DMS153 treated with DMSO at 0.1 percent for 48 hours (cell line): ENCODE measurements at regions not wholly inside any gene's neighbourhood (a gene's known extent, or its start where the extent isn't known, plus 50 kb on each side); places are given as distances from the start of the nearest gene placed in this dataset.
A peak's percentile ranks its signal among the peaks of the same experiment; 100 is the strongest.

Experiments used
- DNase-seq: peaks from one replicate; lab custom pipeline; 2025; ENCODE audit not compliant: unreplicated experiment; lab: John Stamatoyannopoulos, UW

DNA sequence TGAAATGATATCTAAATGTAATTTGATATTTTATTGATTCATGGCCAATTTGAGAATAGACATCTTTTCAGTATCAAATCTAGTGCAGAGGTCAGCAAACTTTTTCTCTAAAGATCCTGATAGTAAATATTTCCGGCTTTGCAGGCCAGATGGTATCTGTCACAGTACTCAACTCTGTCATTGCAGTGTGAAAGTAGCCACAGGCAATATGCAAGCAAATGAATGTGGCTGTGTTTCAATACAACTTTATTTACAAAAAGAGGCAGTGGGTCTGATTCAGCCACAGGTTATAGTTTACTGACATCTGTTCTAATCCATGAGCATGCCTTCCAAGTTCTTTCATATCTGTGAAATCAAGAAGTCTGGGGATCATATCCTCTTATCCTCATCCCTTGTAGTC lies 221.2 kb downstream of the PRDM2 start:
- DNase-seq, result no peak

DNA sequence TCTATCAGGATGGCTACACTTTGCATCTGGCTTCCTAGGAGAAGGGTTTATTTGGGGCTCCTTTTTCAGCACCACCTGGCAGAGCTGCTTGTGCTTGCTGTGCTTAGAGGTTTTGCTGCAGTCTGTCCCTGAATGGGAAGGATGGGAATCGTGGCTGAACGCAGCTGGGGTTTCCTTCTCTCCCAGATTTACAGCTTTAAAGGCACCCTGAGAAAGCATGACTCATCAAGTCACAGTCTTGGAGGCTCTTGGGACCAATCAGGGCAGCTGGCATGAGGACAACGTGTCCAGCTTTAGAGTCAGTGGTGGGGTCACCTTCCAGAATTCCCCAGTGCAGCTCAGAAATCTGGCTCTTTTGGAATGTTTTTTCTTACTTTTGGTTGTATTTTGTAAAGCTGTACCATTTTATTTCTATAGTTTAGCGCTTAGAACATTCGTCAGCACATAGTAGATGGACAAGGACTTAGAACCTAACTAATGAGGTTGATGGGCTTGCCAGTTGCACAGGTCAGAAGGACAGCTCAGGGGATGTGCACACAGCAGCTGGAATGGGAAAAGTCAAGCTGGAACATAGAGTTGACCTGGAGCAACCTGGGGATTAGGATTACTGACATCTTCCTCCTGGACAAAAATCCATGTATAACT lies 222.6 kb downstream of the PRDM2 start:
- DNase-seq, result no peak

DNA sequence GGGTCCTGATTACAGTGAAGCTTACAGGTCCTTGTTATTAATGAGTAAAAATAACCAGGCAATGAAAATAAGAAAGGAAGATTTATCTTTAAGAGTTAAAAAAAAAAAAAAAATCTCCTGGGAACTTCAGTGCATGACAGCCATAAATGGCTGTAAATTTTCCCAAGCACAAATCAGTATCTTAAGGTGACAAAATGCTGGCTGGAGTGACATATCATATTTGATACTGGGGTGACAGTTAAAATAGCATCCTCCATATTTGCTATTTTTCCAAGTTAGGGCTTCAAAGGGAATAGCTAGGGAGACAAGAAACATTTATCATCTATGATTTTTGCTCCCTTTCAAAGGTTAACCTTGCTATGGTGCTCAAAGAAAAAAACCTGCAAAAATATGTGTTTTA lies 226.6 kb downstream of the PRDM2 start:
- no peak for DNase-seq

GRCh38 chr1:13927736-13928135 lies 227.7 kb downstream of the PRDM2 start:
- DNase-seq, result no peak

GRCh38 chr1:13929313-13929712 lies 229.3 kb downstream of the PRDM2 start:
- DNase-seq, result no peak

GRCh38 chr1:13930151-13930550 lies 230.2 kb downstream of the PRDM2 start:
- DNase-seq, result no peak

- no peak for DNase-seq
Observed at GRCh38 chr1:13931226-13931625, 231.2 kb downstream of the PRDM2 start.

DNA sequence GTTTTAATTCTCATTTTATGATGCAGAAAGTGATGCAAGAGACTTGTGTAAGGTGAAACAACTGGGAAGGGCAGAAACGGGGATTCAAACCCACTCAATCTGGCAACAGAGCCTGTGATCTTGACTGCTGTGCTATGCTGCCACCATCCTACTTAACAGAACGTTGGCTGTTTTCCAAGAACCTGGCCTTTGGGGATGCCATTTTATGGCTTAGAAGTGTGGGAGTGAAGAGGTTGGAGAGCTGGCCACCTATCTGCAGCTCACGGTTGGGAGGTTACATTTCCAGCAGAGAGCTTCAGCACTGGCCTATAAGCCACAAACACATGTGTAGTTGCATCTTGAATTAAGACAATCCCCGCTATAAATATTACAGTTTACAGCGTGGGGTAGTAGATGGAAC lies 235.3 kb downstream of the PRDM2 start:
- DNase-seq, result peak; percentile 74

GRCh38 chr1:13941315-13941714 lies 241.3 kb downstream of the PRDM2 start:
- no peak for DNase-seq

- no peak for DNase-seq
Observed at GRCh38 chr1:13943055-13943454, 243.1 kb downstream of the PRDM2 start.

GRCh38 chr1:13945856-13946255 lies 245.9 kb downstream of the PRDM2 start:
- DNase-seq, result no peak

GRCh38 chr1:13947658-13948057 lies 247.7 kb downstream of the PRDM2 start:
- no peak for DNase-seq

DNA sequence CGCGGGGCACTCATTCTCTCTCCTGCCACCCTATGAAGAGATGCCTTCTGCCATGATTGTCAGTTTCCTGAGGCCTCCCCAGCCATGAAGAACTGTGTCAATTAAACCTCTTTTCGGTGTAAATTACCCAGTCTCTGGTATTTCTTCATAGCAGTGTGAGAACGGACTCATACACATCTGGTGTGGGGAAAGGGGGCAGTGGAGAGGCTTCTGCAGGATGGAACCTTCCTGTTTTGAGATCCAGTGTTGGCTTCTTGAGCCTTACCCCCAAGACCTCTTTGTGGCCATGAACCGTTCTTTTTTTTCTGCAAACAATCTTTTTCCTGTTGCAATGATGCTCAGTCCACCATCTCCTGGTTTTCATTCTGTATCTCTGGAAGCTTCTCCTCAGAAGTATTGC lies 248.4 kb downstream of the PRDM2 start:
- no peak for DNase-seq

DNA sequence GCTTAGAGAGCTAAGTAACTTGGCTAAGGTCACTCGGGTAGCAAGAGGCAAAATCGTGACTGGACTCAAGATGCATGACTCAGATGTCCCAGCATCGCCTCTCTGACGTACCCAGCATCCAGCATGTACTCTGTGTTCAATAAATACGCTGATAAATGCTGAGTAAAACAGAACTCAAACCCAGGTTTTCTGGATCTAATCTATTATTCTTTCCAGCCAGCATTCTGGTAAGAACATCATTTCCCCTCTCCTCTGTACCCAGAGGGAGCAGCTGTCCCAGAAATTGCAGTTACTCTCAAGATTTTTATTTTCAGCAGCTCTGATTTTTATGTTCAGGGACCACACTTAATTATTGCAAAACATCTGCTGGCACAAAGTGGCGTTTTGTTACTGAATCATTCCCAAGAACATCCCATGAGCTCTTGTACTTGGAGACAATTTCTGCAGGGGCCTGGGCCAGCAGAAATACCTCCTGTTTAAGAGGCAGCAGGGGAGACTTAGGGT lies 249.0 kb downstream of the PRDM2 start:
- no peak for DNase-seq

- DNase-seq, result no peak
Observed at GRCh38 chr1:13949546-13949945, 249.6 kb downstream of the PRDM2 start.

DNA sequence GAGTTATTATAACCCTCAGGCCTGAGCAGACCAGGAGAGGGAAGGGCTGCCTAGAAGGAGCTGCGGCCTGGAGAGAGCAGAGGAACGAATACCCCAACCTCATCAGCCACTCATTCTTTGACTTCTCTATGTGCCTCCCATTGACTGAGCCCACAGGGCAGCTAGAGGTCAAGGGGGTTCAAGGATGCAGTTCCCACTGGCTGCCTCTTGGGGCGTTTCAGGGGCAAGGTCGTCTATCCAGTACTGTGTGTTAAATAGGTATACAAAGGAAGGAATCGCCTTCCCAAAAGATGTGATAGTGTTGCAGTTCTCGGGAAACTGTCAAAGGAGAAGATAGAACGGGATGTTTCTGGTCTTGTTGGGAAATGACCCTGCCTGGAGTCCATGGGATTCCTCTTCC lies 250.6 kb downstream of the PRDM2 start:
- no peak for DNase-seq

- DNase-seq, result no peak
Observed at GRCh38 chr1:13951793-13952751, 252.1 kb downstream of the PRDM2 start.

DNA sequence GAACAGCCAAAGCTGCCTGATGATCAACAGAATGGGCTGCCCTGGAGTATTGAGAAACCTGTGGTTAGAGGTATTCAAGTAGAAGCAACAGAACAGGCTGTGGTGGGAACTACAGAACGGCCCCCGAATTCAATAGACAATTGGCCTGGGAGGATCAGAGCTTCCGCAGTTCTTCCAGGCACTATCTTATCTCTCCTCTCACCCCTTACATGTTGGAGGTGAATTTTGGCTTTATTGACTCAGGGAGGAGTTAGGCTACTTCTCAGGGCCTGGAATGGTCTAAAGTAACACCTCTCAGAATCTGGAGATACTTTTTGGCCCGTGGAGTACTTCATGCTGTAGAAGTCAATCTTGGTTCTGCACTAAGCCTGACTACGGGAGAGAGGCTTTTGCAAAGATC lies 253.0 kb downstream of the PRDM2 start:
- no peak for DNase-seq

DNA sequence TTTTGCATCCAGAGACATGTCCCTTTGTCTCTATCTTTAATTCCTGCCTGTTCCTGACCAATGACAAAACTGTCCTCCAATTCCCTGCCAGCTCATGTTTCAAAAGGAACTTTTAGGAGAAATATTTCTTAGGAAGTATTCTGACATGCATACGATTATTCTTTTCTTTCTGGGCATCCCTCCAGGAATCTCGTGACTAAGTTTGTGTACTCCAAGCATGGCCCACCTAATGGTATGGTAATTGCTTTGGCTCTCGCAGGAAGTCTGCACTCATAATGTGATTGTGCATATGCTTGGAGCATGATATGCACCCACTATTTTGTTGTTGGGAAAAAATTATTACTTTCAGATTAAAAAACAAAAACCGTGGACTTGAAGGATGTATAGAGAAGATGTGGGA lies 256.4 kb downstream of the PRDM2 start:
- DNase-seq, result no peak

- DNase-seq, result peak; percentile 51
Observed at GRCh38 chr1:13960375-13960987, 260.5 kb downstream of the PRDM2 start.

GRCh38 chr1:13964768-13965167 lies 264.8 kb downstream of the PRDM2 start:
- DNase-seq, result no peak
